A549 (cell line): ENCODE measurements at regions not wholly inside any gene's neighbourhood (a gene's known extent, or its start where the extent isn't known, plus 50 kb on each side); places are given as distances from the start of the nearest gene placed in this dataset.

Experiments used
- ATAC-seq, 2 experiments: fragments of 200-7000 bp in 1 of 2; fragments of >200 bp in 1 of 2; cut with Nextera tagmentation in 1 of 2; cut with Tn5 transposase in 1 of 2; 3 replicates each; pipeline versions ENCODE4 v1.8.0 to v1.9.1; 2018 to 2020; ENCODE audit warnings: mild to moderate bottlenecking in 1 of 2, moderate library complexity in 1 of 2
- CTCF ChIA-PET: fragments of 300-600 bp; sonication (Branson Sonifier 250); formaldehyde crosslinking; extraction: SDS; loops from one replicate; lab custom pipeline; 2021; ENCODE audit warnings: antibody characterized with exemption, inconsistent platforms; lab: Yijun Ruan, JAX
- POLR2A ChIA-PET: fragments of 350-600 bp; formaldehyde crosslinking; extraction: SDS; loops from one replicate; lab custom pipeline; 2021; ENCODE audit warnings: antibody characterized with exemption, inconsistent platforms; lab: Yijun Ruan, JAX
- DNase-seq, 2 experiments: peaks; one replicate each; pipeline versions ENCODE4 v3.0.0 to v3.0.0-alpha.2; 2011 to 2016; ENCODE audit warnings: low read depth in 1 of 2, low spot score in 1 of 2
- FAIRE-seq: peaks from 2 replicates; lab custom pipeline; 2011; peaks lifted over from hg19 to GRCh38; lab: Jason Lieb, UNC
- H3K27ac ChIP-seq, 2 experiments: fragments of >200 bp; sonication (Bioruptor Twin); formaldehyde crosslinking; 3 replicates each; pipeline ENCODE4 v1.5.1; 2016 to 2017
- H3K4me1 ChIP-seq: fragments of >200 bp; sonication (Bioruptor Twin); formaldehyde crosslinking; 3 replicates; pipeline ENCODE4 v1.6.1; 2016
- H3K4me2 ChIP-seq: fragments of >200 bp; sonication (Bioruptor Twin); formaldehyde crosslinking; 3 replicates; pipeline ENCODE4 v1.6.1; 2016
- H3K4me3 ChIP-seq: fragments of >200 bp; sonication (Bioruptor Twin); formaldehyde crosslinking; 3 replicates; pipeline ENCODE4 v1.5.1; 2016
- H3K9me3 ChIP-seq: fragments of >200 bp; sonication (Bioruptor Twin); formaldehyde crosslinking; 3 replicates; pipeline ENCODE4 v1.6.1; 2016
- ATOH8 ChIP-seq: fragments of 250-450 bp; sonication (Bioruptor Pico); IDR thresholded peaks from 2 replicates; pipeline ENCODE4 v1.5.0; 2020; ENCODE audit warnings: low read depth, mild to moderate bottlenecking, moderate library complexity
- BCL3 ChIP-seq: fragments of >200 bp; sonication (Bioruptor Twin); formaldehyde crosslinking; IDR thresholded peaks from 3 replicates; pipeline ENCODE4 v1.6.1; 2016
- BHLHE40 ChIP-seq: IDR thresholded peaks from 2 replicates; pipeline ENCODE4 v1.6.1; 2012; ENCODE audit warnings: low read depth, low read length, inconsistent platforms
- CEBPB ChIP-seq, 2 experiments: fragments of >200 bp in 1 of 2; sonication (Bioruptor Twin) in 1 of 2; formaldehyde crosslinking in 1 of 2; IDR thresholded peaks; 2 replicates each; pipeline ENCODE4 v1.6.1; 2012 to 2016
- CHD4 ChIP-seq: fragments of 200-600 bp; sonication (generic); IDR thresholded peaks from 2 replicates; pipeline ENCODE4 v1.6.1; 2016; ENCODE audit warnings: antibody characterized with exemption, mild to moderate bottlenecking, borderline replicate concordance
- CTCF ChIP-seq: fragments of >200 bp; sonication (Bioruptor Twin); formaldehyde crosslinking; IDR thresholded peaks from 3 replicates; pipeline ENCODE4 v1.5.1; 2016
- E2F6 ChIP-seq: IDR thresholded peaks from 2 replicates; pipeline ENCODE4 v1.6.1; 2012; ENCODE audit warnings: low read depth, borderline replicate concordance
- EHF ChIP-seq: fragments of 250-450 bp; sonication (Bioruptor Pico); IDR thresholded peaks from 2 replicates; pipeline ENCODE4 v1.5.0; 2020; ENCODE audit warnings: mild to moderate bottlenecking
- ELK1 ChIP-seq: fragments of 150-350 bp; IDR thresholded peaks from 2 replicates; pipeline ENCODE4 v1.6.1; 2014; ENCODE audit warnings: low read depth, mild to moderate bottlenecking, low read length
- FOSL2 ChIP-seq, 2 experiments: fragments of 450-650 bp in 1 of 2; fragments of >200 bp in 1 of 2; sonication (Bioruptor Twin) in 1 of 2; formaldehyde crosslinking; IDR thresholded peaks; 2 replicates each; pipeline versions ENCODE4 v1.5.0 to v1.6.1; 2016 to 2020; ENCODE audit warnings: mild to moderate bottlenecking in 1 of 2, moderate library complexity in 1 of 2
- GATA3 ChIP-seq: IDR thresholded peaks from 2 replicates; pipeline ENCODE4 v1.6.1; 2012; ENCODE audit warnings: borderline replicate concordance
- HEYL ChIP-seq: fragments of 250-450 bp; sonication (Bioruptor Pico); IDR thresholded peaks from 2 replicates; pipeline ENCODE4 v1.8.0; 2021; ENCODE audit warnings: mild to moderate bottlenecking, moderate library complexity
- HOXB5 ChIP-seq: fragments of 250-450 bp; sonication (Bioruptor Pico); IDR thresholded peaks from 2 replicates; pipeline ENCODE4 v1.5.0; 2020; ENCODE audit warnings: mild to moderate bottlenecking, moderate library complexity
- JUN ChIP-seq, 2 experiments: fragments of >200 bp; sonication (Bioruptor Twin); formaldehyde crosslinking; IDR thresholded peaks; 2 replicates in 1 of 2; 3 replicates in 1 of 2; pipeline ENCODE4 v1.6.1; 2016 to 2017
- JUNB ChIP-seq: fragments of >200 bp; sonication (Bioruptor Twin); formaldehyde crosslinking; IDR thresholded peaks from 2 replicates; pipeline ENCODE4 v1.6.1; 2016
- KDM1A ChIP-seq: fragments of 200-600 bp; sonication (generic); IDR thresholded peaks from 2 replicates; pipeline ENCODE4 v1.6.1; 2016; ENCODE audit warnings: low read depth, mild to moderate bottlenecking
- MAFK ChIP-seq: fragments of 450-650 bp; IDR thresholded peaks from 2 replicates; pipeline ENCODE4 v1.6.1; 2014; ENCODE audit not compliant: partially characterized antibody
- MAX ChIP-seq: IDR thresholded peaks from 2 replicates; pipeline ENCODE4 v1.6.1; 2012
- MYC ChIP-seq: IDR thresholded peaks from 2 replicates; pipeline ENCODE4 v1.6.1; 2012; ENCODE audit warnings: mild to moderate bottlenecking, inconsistent platforms, low read length, improper control_type of control experiment, borderline replicate concordance
- NFE2L2 ChIP-seq: fragments of 150-350 bp; conservative IDR thresholded peaks from 2 replicates; pipeline ENCODE4 v1.6.1; 2014; ENCODE audit warnings: low read length
- NPAS2 ChIP-seq: fragments of 250-450 bp; sonication (Bioruptor Pico); IDR thresholded peaks from 2 replicates; pipeline ENCODE4 v1.8.0; 2022; ENCODE audit warnings: mild to moderate bottlenecking, moderate library complexity, borderline replicate concordance
- RCOR1 ChIP-seq: fragments of 150-350 bp; IDR thresholded peaks from 2 replicates; pipeline ENCODE4 v1.6.1; 2014; ENCODE audit warnings: antibody characterized with exemption, low read length, low read depth
- REST ChIP-seq: fragments of 200-600 bp; sonication (generic); IDR thresholded peaks from 2 replicates; pipeline ENCODE4 v1.6.1; 2016; ENCODE audit warnings: antibody characterized with exemption, mild to moderate bottlenecking, moderate library complexity
- RFX5 ChIP-seq: fragments of 450-650 bp; IDR thresholded peaks from 2 replicates; pipeline ENCODE4 v1.7.1; 2014; ENCODE audit warnings: antibody characterized with exemption, mild to moderate bottlenecking, moderate library complexity
- SREBF2 ChIP-seq: fragments of 450-650 bp; IDR thresholded peaks from 2 replicates; pipeline ENCODE4 v1.6.1; 2014; ENCODE audit warnings: mild to moderate bottlenecking, moderate library complexity
- TFCP2L1 ChIP-seq: fragments of 250-450 bp; sonication (Bioruptor Pico); IDR thresholded peaks from 2 replicates; pipeline ENCODE4 v1.5.0; 2021; ENCODE audit warnings: mild to moderate bottlenecking
- USF2 ChIP-seq: fragments of 450-650 bp; IDR thresholded peaks from 2 replicates; pipeline ENCODE4 v1.6.1; 2014; ENCODE audit warnings: antibody characterized with exemption
- WGBS: methylation state at CpG from one replicate; pipeline ENCODE4 v1.1.6; 2017; ENCODE audit errors: missing lambda C conversion rate; 5-methylcytosine and 5-hydroxymethylcytosine counted together

- H3K9me3 ChIP-seq: no peaks in the 10 kb centered on the region
- ATAC-seq (peak; percentile 59 to 74), FAIRE-seq (peak; percentile 43), DNase-seq (peak; percentile 93 to 95)
- peak overlapping the region; percentile 93 to 96 for H3K27ac ChIP-seq
- POLR2A ChIA-PET: interaction anchor here (0.6 to 6.4 kb wide), 5 partner anchors 36 to 718 kb away, joined by 3 to 98 read pairs (median 5); partner anchors contain the start of gene TNRC6C
- 13% methylated on average over 29 of the region's 32 CpGs for WGBS
- CTCF ChIA-PET: interaction anchor here (0.6 to 5.7 kb wide), 20 partner anchors 8 to 236 kb away, joined by 3 to 33 read pairs (median 4); no protein-coding TSS in a partner anchor
- peak overlapping the region; percentile 97 for H3K4me2 ChIP-seq
- H3K4me3 ChIP-seq: peak overlapping the region; percentile 37
- H3K4me1 ChIP-seq: peaks cover 84% of the 10 kb centered on the region
- TF ChIP-seq FOSL2 (IDR thresholded peaks at IDR 0.05) (peak; percentile 93), FOSL2 (CRISPR knock-in tag; IDR thresholded peaks at IDR 0.05) (peak; percentile 99), EHF (CRISPR knock-in tag) (peak; percentile 76; the same call in 1 of the 2 replicates), CTCF (no peak), USF2 (no peak), RCOR1 (no peak), BCL3 (peak; percentile 52; the same call in 1 of the 3 replicates), KDM1A (no peak), NPAS2 (CRISPR knock-in tag) (no peak), BHLHE40 (no peak), HEYL (CRISPR knock-in tag) (no peak; the same call in 1 of the 2 replicates), ELK1 (no peak), TFCP2L1 (CRISPR knock-in tag) (0 out of 2 replicates have a peak, but pooled peaks have one; percentile 33), JUN (IDR thresholded peaks at IDR 0.05) (peak in 1 of 2 experiments; percentile 84; a peak in 3 of 5 replicates), CHD4 (no peak), ATOH8 (CRISPR knock-in tag) (no peak), RFX5 (no peak; the same call in 1 of the 2 replicates), MAFK (peak; percentile 14), MAX (peak; percentile 85), MYC (peak; percentile 55; the same call in 1 of the 2 replicates), E2F6 (peak; percentile 79), REST (no peak), SREBF2 (no peak), JUNB (peak; percentile 83), NFE2L2 (no peak; the same call in 1 of the 2 replicates), HOXB5 (CRISPR knock-in tag) (0 out of 2 replicates have a peak, but pooled peaks have one; percentile 35), CEBPB (IDR thresholded peaks at IDR 0.05) (0 out of 4 replicates have a peak, but pooled peaks of 1 of the 2 experiments have one; percentile 21), GATA3 (peak; percentile 75; the same call in 1 of the 2 replicates)
These were observed 182.0 kb downstream of the SEC14L1 start for GRCh38 chr17:77322514-77323412.
